ENCODE measurements at regions not wholly inside any gene's neighbourhood (a gene's known extent, or its start where the extent isn't known, plus 50 kb on each side); places are given as distances from the start of the nearest gene placed in this dataset.
A peak's percentile ranks its signal among the peaks of the same experiment; 100 is the strongest.

- POLR2A ChIA-PET, result no interaction called here
- peaks cover 10% of the 10 kb centered on the region; the same call in 2 of the 3 replicates for H3K4me1 ChIP-seq
- no peak overlapping the region for H3K27ac ChIP-seq
- H3K4me3 ChIP-seq, result no peak overlapping the region
- H3K9me3 ChIP-seq, result no peaks in the 10 kb centered on the region
- FAIRE-seq (no peak), ATAC-seq (no peak), DNase-seq (ENCODE audit: low read depth in 1 of 2, low spot score in 1 of 2) (no peak)
- WGBS (ENCODE audit: missing lambda C conversion rate), result 16% methylated on average over 1 of the region's 1 CpG
- CTCF ChIA-PET, result no interaction called here
- H3K4me2 ChIP-seq, result no peak overlapping the region
- TF ChIP-seq ELK1 (IDR thresholded peaks at IDR 0.05; ENCODE audit: low read depth, low read length), result no peak
- no peak for TF ChIP-seq MAZ (IDR thresholded peaks at IDR 0.05; ENCODE audit: borderline replicate concordance, low read depth, low read length)
- TF ChIP-seq ZSCAN20 (CRISPR knock-in tag; IDR thresholded peaks at IDR 0.05), result no peak
- no peak for TF ChIP-seq JUN (IDR thresholded peaks at IDR 0.05)
- TF ChIP-seq HEYL (CRISPR knock-in tag; IDR thresholded peaks at IDR 0.05), result no peak
- no peak for TF ChIP-seq ZNF302 (CRISPR knock-in tag; IDR thresholded peaks at IDR 0.05)
- TF ChIP-seq POLR2AphosphoS2 (conservative IDR thresholded peaks at IDR 0.05; ENCODE audit: low read length), result no peak
- TF ChIP-seq GATA3 (IDR thresholded peaks at IDR 0.05; ENCODE audit: borderline replicate concordance), result no peak
- TF ChIP-seq KDM1A (IDR thresholded peaks at IDR 0.05; ENCODE audit: low read depth), result no peak
- TF ChIP-seq HMGXB4 (CRISPR knock-in tag; IDR thresholded peaks at IDR 0.05; ENCODE audit: borderline replicate concordance), result no peak
- TF ChIP-seq PBX3 (IDR thresholded peaks at IDR 0.05), result no peak
- TF ChIP-seq ATOH8 (CRISPR knock-in tag; IDR thresholded peaks at IDR 0.05; ENCODE audit: low read depth), result no peak
- no peak for TF ChIP-seq CHD4 (IDR thresholded peaks at IDR 0.05; ENCODE audit: borderline replicate concordance)
- no peak for TF ChIP-seq NPAS2 (CRISPR knock-in tag; IDR thresholded peaks at IDR 0.05; ENCODE audit: borderline replicate concordance)
- no peak for TF ChIP-seq E2F6 (IDR thresholded peaks at IDR 0.05; ENCODE audit: borderline replicate concordance, low read depth)
- no peak for TF ChIP-seq NFE2L2 (conservative IDR thresholded peaks at IDR 0.05; ENCODE audit: low read length)
- TF ChIP-seq POLR2A (IDR thresholded peaks at IDR 0.05; ENCODE audit: low read length), result no peak
Measured at GRCh38 chrX:10926404-10926803, 184.7 kb upstream of the HCCS start.

GRCh38 chrX:10926891-10927290, 184.2 kb upstream of the HCCS start:
- Histone ChIP-seq H3K9me3 (no peaks in the 10 kb centered on the region), H3K4me3 (no peak overlapping the region), H3K27ac (no peak overlapping the region), H3K4me2 (no peak overlapping the region), H3K4me1 (peaks cover 8% of the 10 kb centered on the region; the same call in 2 of the 3 replicates)
- DNase-seq (ENCODE audit: low read depth in 1 of 2, low spot score in 1 of 2) (no peak), FAIRE-seq (peak; percentile 96), ATAC-seq (no peak)
- WGBS (ENCODE audit: missing lambda C conversion rate), result 58% methylated on average over 1 of the region's 1 CpG
- TF ChIP-seq EHMT2 (IDR thresholded peaks at IDR 0.05; ENCODE audit: low read depth), result no peak
- TF ChIP-seq KDM1A (IDR thresholded peaks at IDR 0.05; ENCODE audit: low read depth), result no peak
- no peak for TF ChIP-seq BCL3 (IDR thresholded peaks at IDR 0.05)
- TF ChIP-seq PHF8 (IDR thresholded peaks at IDR 0.05; ENCODE audit: borderline replicate concordance, low read depth), result no peak
- no peak for TF ChIP-seq REST (IDR thresholded peaks at IDR 0.05)
- TF ChIP-seq RARB (CRISPR knock-in tag; IDR thresholded peaks at IDR 0.05), result no peak
- no peak for TF ChIP-seq CTCF (IDR thresholded peaks at IDR 0.05)
- TF ChIP-seq E2F6 (IDR thresholded peaks at IDR 0.05; ENCODE audit: borderline replicate concordance, low read depth), result no peak
- ChIA-PET CTCF (no interaction called here), POLR2A (no interaction called here)
